HG03039 (cell line): ENCODE measurements at regions not wholly inside any gene's neighbourhood (a gene's known extent, or its start where the extent isn't known, plus 50 kb on each side); places are given as distances from the start of the nearest gene placed in this dataset.

Source experiments
- ATAC-seq: cut with Tn5 transposase; IDR thresholded peaks from one replicate; pipeline ENCODE4 v1.9.1; 2021; ENCODE audit warnings: mild to moderate bottlenecking, moderate library complexity; ENCODE audit not compliant: unreplicated experiment

- ATAC-seq: no peak
Measured at GRCh38 chr14:29102996-29103395, 336.4 kb downstream of the FOXG1 start.

- ATAC-seq: no peak
Measured at GRCh38 chr14:29108908-29109307, 342.3 kb downstream of the FOXG1 start.

- ATAC-seq: no peak
Measured at GRCh38 chr14:29109589-29109988, 343.0 kb downstream of the FOXG1 start.

GRCh38 chr14:29111554-29111953 is 345.0 kb downstream of the FOXG1 start:
- no peak for ATAC-seq

- no peak for ATAC-seq
Measured at GRCh38 chr14:29123017-29123416, 356.4 kb downstream of the FOXG1 start.

GRCh38 chr14:29126361-29126760 is 359.8 kb downstream of the FOXG1 start:
- no peak for ATAC-seq

GRCh38 chr14:29126865-29127264 is 360.3 kb downstream of the FOXG1 start:
- no peak for ATAC-seq

- no peak for ATAC-seq
Measured at GRCh38 chr14:29140016-29140415, 373.4 kb downstream of the FOXG1 start.

- ATAC-seq: no peak
Measured at GRCh38 chr14:29144621-29145020, 378.0 kb downstream of the FOXG1 start.

GRCh38 chr14:29148221-29148620 is 381.6 kb downstream of the FOXG1 start:
- ATAC-seq: no peak

GRCh38 chr14:29149798-29150197 is 383.2 kb downstream of the FOXG1 start:
- no peak for ATAC-seq

- ATAC-seq: no peak
Measured at GRCh38 chr14:29150659-29151058, 384.1 kb downstream of the FOXG1 start.

GRCh38 chr14:29156096-29156495 is 389.5 kb downstream of the FOXG1 start:
- ATAC-seq: no peak

GRCh38 chr14:29161593-29161992 is 395.0 kb downstream of the FOXG1 start:
- no peak for ATAC-seq

- no peak for ATAC-seq
Measured at GRCh38 chr14:29163109-29163508, 396.5 kb downstream of the FOXG1 start.

- no peak for ATAC-seq
Measured at GRCh38 chr14:29165431-29165830, 398.8 kb downstream of the FOXG1 start.

- no peak for ATAC-seq
Measured at GRCh38 chr14:29166507-29166906, 399.9 kb downstream of the FOXG1 start.

- no peak for ATAC-seq
Measured at GRCh38 chr14:29168149-29168548, 401.6 kb downstream of the FOXG1 start.

- ATAC-seq: no peak
Measured at GRCh38 chr14:29169408-29169807, 402.8 kb downstream of the FOXG1 start.

GRCh38 chr14:29175706-29176105 is 409.1 kb downstream of the FOXG1 start:
- ATAC-seq: no peak

- ATAC-seq: no peak
Measured at GRCh38 chr14:29176876-29177275, 410.3 kb downstream of the FOXG1 start.

- ATAC-seq: no peak
Measured at GRCh38 chr14:29178971-29179370, 412.4 kb downstream of the FOXG1 start.

- ATAC-seq: no peak
Measured at GRCh38 chr14:29191092-29191491, 424.5 kb downstream of the FOXG1 start.

- ATAC-seq: no peak
Measured at GRCh38 chr14:29197557-29197956, 431.0 kb downstream of the FOXG1 start.
